ENCODE measurements at regions not wholly inside any gene's neighbourhood (a gene's known extent, or its start where the extent isn't known, plus 50 kb on each side); places are given as distances from the start of the nearest gene placed in this dataset.

- H3K9me2 ChIP-seq (ENCODE audit: insufficient read depth, low read length): no peaks in the 10 kb centered on the region
- H2AFZ ChIP-seq (ENCODE audit: low read length): peak overlapping the region; percentile 99
- intact Hi-C loops (cut with micrococcal nuclease; ENCODE audit: unreplicated experiment): no loop called here
- peak overlapping the region; percentile 69 for H3K27ac ChIP-seq (ENCODE audit: low read depth, low read length, poor library complexity, severe bottlenecking)
- H3K9me3 ChIP-seq (ENCODE audit: low read length): no peaks in the 10 kb centered on the region
- POLR2A ChIA-PET: no interaction called here
- peak overlapping the region; percentile 64 for H3K4me2 ChIP-seq (ENCODE audit: low read length)
- DNase-seq (ENCODE audit: low spot score): no peak
- no peaks in the 10 kb centered on the region for H3K36me3 ChIP-seq (ENCODE audit: insufficient read depth, low read length)
- CTCF ChIA-PET (ENCODE audit: unreplicated experiment): no interaction called here
- no peaks in the 10 kb centered on the region for H3K79me2 ChIP-seq (ENCODE audit: insufficient read depth, low read depth, low read length)
- H3K4me1 ChIP-seq (ENCODE audit: insufficient read depth, low read length, poor library complexity, severe bottlenecking): peaks cover 29% of the 10 kb centered on the region
- TF ChIP-seq CTCF (conservative IDR thresholded peaks at IDR 0.05; ENCODE audit: low read length) (no peak), EZH2phosphoT487 (IDR thresholded peaks at IDR 0.05; ENCODE audit: borderline replicate concordance, low read depth, low read length) (no peak)
- H4K20me1 ChIP-seq (ENCODE audit: insufficient read depth, low read length): no peaks in the 10 kb centered on the region
- H3K4me3 ChIP-seq (ENCODE audit: low read depth, low read length, poor library complexity, severe bottlenecking): peak overlapping the region; percentile 43
- BruUV-seq (replicated peaks): no TSS peak
These were observed 227.0 kb upstream of the CTNNB1 start for GRCh38 chr3:40972350-40972749.

- H3K9me2 ChIP-seq (ENCODE audit: insufficient read depth, low read length): no peaks in the 10 kb centered on the region
- H3K27ac ChIP-seq (ENCODE audit: low read depth, low read length, poor library complexity, severe bottlenecking): no peak overlapping the region
- H2AFZ ChIP-seq (ENCODE audit: low read length): no peak overlapping the region
- CTCF ChIA-PET (ENCODE audit: unreplicated experiment): no interaction called here
- intact Hi-C loops (cut with micrococcal nuclease; ENCODE audit: unreplicated experiment): no loop called here
- POLR2A ChIA-PET: no interaction called here
- H3K4me1 ChIP-seq (ENCODE audit: insufficient read depth, low read length, poor library complexity, severe bottlenecking): peaks cover 22% of the 10 kb centered on the region
- no peak overlapping the region for H3K4me2 ChIP-seq (ENCODE audit: low read length)
- DNase-seq (ENCODE audit: low spot score): no peak
- H3K79me2 ChIP-seq (ENCODE audit: insufficient read depth, low read depth, low read length): no peaks in the 10 kb centered on the region
- H3K36me3 ChIP-seq (ENCODE audit: insufficient read depth, low read length): no peaks in the 10 kb centered on the region
- no peak for TF ChIP-seq CTCF (conservative IDR thresholded peaks at IDR 0.05; ENCODE audit: low read length)
- TF ChIP-seq EZH2phosphoT487 (IDR thresholded peaks at IDR 0.05; ENCODE audit: borderline replicate concordance, low read depth, low read length): no peak
- no peaks in the 10 kb centered on the region for H4K20me1 ChIP-seq (ENCODE audit: insufficient read depth, low read length)
- no peaks in the 10 kb centered on the region for H3K9me3 ChIP-seq (ENCODE audit: low read length)
- no TSS peak for BruUV-seq (replicated peaks)
- H3K4me3 ChIP-seq (ENCODE audit: low read depth, low read length, poor library complexity, severe bottlenecking): no peak overlapping the region
These were observed 226.2 kb upstream of the CTNNB1 start for GRCh38 chr3:40973141-40973540.

- H3K36me3 ChIP-seq (ENCODE audit: insufficient read depth, low read length): no peaks in the 10 kb centered on the region
- no peak for TF ChIP-seq EZH2phosphoT487 (IDR thresholded peaks at IDR 0.05; ENCODE audit: borderline replicate concordance, low read depth, low read length)
- no peak overlapping the region for H3K27ac ChIP-seq (ENCODE audit: low read depth, low read length, poor library complexity, severe bottlenecking)
- no peaks in the 10 kb centered on the region for H4K20me1 ChIP-seq (ENCODE audit: insufficient read depth, low read length)
- no peak overlapping the region for H2AFZ ChIP-seq (ENCODE audit: low read length)
- ChIA-PET POLR2A (interaction anchor here (0.6 kb wide), 1 partner anchor 73 kb away, joined by 3 read pairs; no protein-coding TSS in a partner anchor), CTCF (ENCODE audit: unreplicated experiment) (no interaction called here)
- no TSS peak for BruUV-seq (replicated peaks)
- no peak overlapping the region for H3K4me2 ChIP-seq (ENCODE audit: low read length)
- no peaks in the 10 kb centered on the region for H3K79me2 ChIP-seq (ENCODE audit: insufficient read depth, low read depth, low read length)
- DNase-seq (ENCODE audit: low spot score): no peak
- H3K4me1 ChIP-seq (ENCODE audit: insufficient read depth, low read length, poor library complexity, severe bottlenecking): peaks cover 20% of the 10 kb centered on the region
- intact Hi-C loops (cut with micrococcal nuclease; ENCODE audit: unreplicated experiment): no loop called here
- no peak overlapping the region for H3K4me3 ChIP-seq (ENCODE audit: low read depth, low read length, poor library complexity, severe bottlenecking)
- no peaks in the 10 kb centered on the region for H3K9me3 ChIP-seq (ENCODE audit: low read length)
- H3K9me2 ChIP-seq (ENCODE audit: insufficient read depth, low read length): no peaks in the 10 kb centered on the region
These were observed 223.6 kb upstream of the CTNNB1 start for GRCh38 chr3:40975711-40976121.

Data from OCI-LY7 (cell line).